Smooth muscle cell (in vitro differentiated cells): ENCODE measurements at regions not wholly inside any gene's neighbourhood (a gene's known extent, or its start where the extent isn't known, plus 50 kb on each side); places are given as distances from the start of the nearest gene placed in this dataset.

Source experiments
- DNase-seq: peaks from one replicate; lab custom pipeline; 2025; ENCODE audit not compliant: unreplicated experiment; lab: John Stamatoyannopoulos, UW
- H2AFZ ChIP-seq: fragments of 200-600 bp; sonication (generic); 2 replicates; pipeline ENCODE4 v1.6.0; 2016; ENCODE audit warnings: antibody characterized with exemption, low read depth, mild to moderate bottlenecking
- H3F3A ChIP-seq: fragments of 200-600 bp; sonication (generic); 2 replicates; pipeline ENCODE4 v1.6.0; 2017; ENCODE audit warnings: antibody characterized with exemption, low read depth
- H3K27ac ChIP-seq: fragments of 200-600 bp; sonication (generic); 2 replicates; pipeline ENCODE4 v1.5.1; 2016; ENCODE audit warnings: low read depth, mild to moderate bottlenecking
- H3K27me3 ChIP-seq: fragments of 200-600 bp; sonication (generic); 2 replicates; pipeline ENCODE4 v1.6.1; 2016; ENCODE audit warnings: low read depth, mild to moderate bottlenecking
- H3K36me3 ChIP-seq: fragments of 200-600 bp; sonication (generic); 2 replicates; pipeline ENCODE4 v1.5.1; 2016; ENCODE audit warnings: low read depth
- H3K4me1 ChIP-seq: fragments of 200-600 bp; sonication (generic); 2 replicates; pipeline ENCODE4 v1.5.1; 2016; ENCODE audit warnings: low read depth
- H3K4me2 ChIP-seq: fragments of 200-600 bp; sonication (generic); 2 replicates; pipeline ENCODE4 v1.6.0; 2016; ENCODE audit warnings: mild to moderate bottlenecking
- H3K4me3 ChIP-seq: fragments of 200-600 bp; sonication (generic); 2 replicates; pipeline ENCODE4 v1.5.1; 2016; ENCODE audit warnings: mild to moderate bottlenecking
- H3K79me2 ChIP-seq: fragments of 200-600 bp; sonication (generic); 2 replicates; pipeline ENCODE4 v1.6.0; 2016; ENCODE audit warnings: low read depth, mild to moderate bottlenecking
- H3K9ac ChIP-seq: fragments of 200-600 bp; sonication (generic); 2 replicates; pipeline ENCODE4 v1.6.0; 2016; ENCODE audit warnings: low read depth
- H3K9me3 ChIP-seq: fragments of 200-600 bp; sonication (generic); replicated peaks from 2 replicates; pipeline ENCODE4 v1.5.1; 2016; ENCODE audit warnings: low read depth
- H4K20me1 ChIP-seq: fragments of 200-600 bp; sonication (generic); 2 replicates; pipeline ENCODE4 v1.6.0; 2016; ENCODE audit warnings: low read depth
- WGBS: methylation state at CpG from one replicate; pipeline ENCODE4 v1.1.7; 2016; ENCODE audit warnings: low lambda C conversion rate; 5-methylcytosine and 5-hydroxymethylcytosine counted together
- TF ChIP-seq, protein P1 (sequence below): fragments of 200-600 bp; sonication (generic); IDR thresholded peaks from 2 replicates; pipeline ENCODE4 v1.5.1; 2017; ENCODE audit warnings: borderline replicate concordance, mild to moderate bottlenecking, antibody characterized with exemption; ENCODE audit not compliant: insufficient read depth, poor library complexity, severe bottlenecking

DNA sequence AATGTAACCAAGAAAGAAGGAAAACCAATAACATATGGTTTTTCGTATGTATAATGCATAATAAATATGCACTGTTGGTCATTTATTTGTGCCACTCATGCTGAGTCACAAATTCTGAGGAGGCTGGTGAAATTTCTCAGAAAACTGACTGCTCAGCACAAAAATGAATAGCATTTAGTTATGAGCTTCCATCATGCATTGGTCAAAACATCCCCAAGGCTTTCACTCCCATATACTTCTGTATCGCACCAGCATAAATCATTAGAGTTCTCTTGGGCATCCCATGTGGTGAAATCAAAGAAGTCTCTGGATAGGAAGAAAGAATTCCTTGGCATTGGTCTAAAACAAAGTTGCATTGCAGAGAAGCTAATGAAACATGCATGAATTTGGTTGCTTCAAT lies 785.6 kb upstream of the CDH8 start:
- Histone ChIP-seq H3K4me2 (no peak overlapping the region), H4K20me1 (no peaks in the 10 kb centered on the region), H3K9me3 (no peaks in the 10 kb centered on the region), H3K27me3 (no peaks in the 10 kb centered on the region), H3K27ac (no peak overlapping the region), H3K79me2 (no peaks in the 10 kb centered on the region), H2AFZ (no peak overlapping the region), H3K36me3 (no peaks in the 10 kb centered on the region), H3K4me3 (no peak overlapping the region), H3K9ac (no peak overlapping the region), H3K4me1 (no peaks in the 10 kb centered on the region), H3F3A (no peaks in the 10 kb centered on the region)
- 98% methylated on average over 2 of the region's 2 CpGs for WGBS
- TF ChIP-seq, protein P1, sequence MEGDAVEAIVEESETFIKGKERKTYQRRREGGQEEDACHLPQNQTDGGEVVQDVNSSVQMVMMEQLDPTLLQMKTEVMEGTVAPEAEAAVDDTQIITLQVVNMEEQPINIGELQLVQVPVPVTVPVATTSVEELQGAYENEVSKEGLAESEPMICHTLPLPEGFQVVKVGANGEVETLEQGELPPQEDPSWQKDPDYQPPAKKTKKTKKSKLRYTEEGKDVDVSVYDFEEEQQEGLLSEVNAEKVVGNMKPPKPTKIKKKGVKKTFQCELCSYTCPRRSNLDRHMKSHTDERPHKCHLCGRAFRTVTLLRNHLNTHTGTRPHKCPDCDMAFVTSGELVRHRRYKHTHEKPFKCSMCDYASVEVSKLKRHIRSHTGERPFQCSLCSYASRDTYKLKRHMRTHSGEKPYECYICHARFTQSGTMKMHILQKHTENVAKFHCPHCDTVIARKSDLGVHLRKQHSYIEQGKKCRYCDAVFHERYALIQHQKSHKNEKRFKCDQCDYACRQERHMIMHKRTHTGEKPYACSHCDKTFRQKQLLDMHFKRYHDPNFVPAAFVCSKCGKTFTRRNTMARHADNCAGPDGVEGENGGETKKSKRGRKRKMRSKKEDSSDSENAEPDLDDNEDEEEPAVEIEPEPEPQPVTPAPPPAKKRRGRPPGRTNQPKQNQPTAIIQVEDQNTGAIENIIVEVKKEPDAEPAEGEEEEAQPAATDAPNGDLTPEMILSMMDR, result no peak
- DNase-seq, result no peak

DNA sequence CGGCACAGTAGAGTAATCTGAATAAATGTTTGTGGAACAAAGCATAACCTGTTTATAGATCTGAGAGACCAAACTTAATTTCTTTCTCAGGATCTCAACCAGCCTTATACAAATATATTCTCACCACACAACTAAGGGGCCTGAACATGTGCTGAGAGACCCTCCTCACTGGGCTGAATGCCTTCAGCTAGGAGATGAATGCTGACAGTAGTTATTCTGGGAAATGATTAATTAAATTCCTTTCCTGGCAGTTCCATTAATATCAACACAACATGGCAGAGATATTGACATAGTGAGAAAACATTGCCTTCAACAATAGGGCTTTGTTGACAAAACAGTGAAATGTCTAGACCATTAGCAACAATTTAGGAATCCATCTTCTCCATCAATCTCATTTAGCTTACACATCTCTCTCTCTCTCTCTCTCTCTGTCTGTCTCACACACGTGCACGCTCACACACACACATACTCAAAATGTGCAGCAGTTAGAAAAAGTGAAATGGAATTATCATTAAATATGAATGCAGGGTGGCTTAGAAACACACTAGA lies 780.8 kb upstream of the CDH8 start:
- 87% methylated on average over 3 of the region's 3 CpGs for WGBS
- H3K27me3 ChIP-seq, result no peaks in the 10 kb centered on the region
- no peak overlapping the region for H3K27ac ChIP-seq
- no peaks in the 10 kb centered on the region for H3K4me1 ChIP-seq
- no peaks in the 10 kb centered on the region for H3K36me3 ChIP-seq
- H3K4me3 ChIP-seq, result no peak overlapping the region
- no peak for DNase-seq
- no peak overlapping the region for H3K9ac ChIP-seq
- TF ChIP-seq, protein P1, result no peak
- H3F3A ChIP-seq, result no peaks in the 10 kb centered on the region
- no peak overlapping the region for H2AFZ ChIP-seq
- no peaks in the 10 kb centered on the region for H3K79me2 ChIP-seq
- H3K9me3 ChIP-seq, result no peaks in the 10 kb centered on the region
- H4K20me1 ChIP-seq, result no peaks in the 10 kb centered on the region
- no peak overlapping the region for H3K4me2 ChIP-seq

DNA sequence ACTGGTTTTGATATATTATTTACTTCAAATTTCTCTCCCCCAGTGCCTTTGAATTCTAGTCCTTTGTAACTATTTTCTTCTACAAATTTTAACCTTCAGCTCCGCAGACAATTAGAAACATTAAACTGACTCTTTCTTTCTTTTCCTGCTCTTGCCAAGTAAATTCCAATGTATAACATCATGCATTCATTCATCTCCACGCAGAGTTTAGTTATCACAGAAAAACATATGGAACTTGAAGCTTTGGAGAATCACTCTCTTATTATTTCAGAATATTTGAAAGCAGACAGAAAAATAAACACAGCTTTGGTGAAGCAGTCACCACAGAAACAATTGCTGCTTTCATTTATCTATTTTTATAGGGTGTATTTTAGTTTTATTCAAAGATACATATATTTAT lies 778.7 kb upstream of the CDH8 start:
- Histone ChIP-seq H3F3A (no peaks in the 10 kb centered on the region), H3K9ac (no peak overlapping the region), H3K9me3 (no peaks in the 10 kb centered on the region), H3K4me2 (no peak overlapping the region), H3K36me3 (no peaks in the 10 kb centered on the region), H3K79me2 (no peaks in the 10 kb centered on the region), H3K4me3 (no peak overlapping the region), H2AFZ (no peak overlapping the region), H3K27me3 (no peaks in the 10 kb centered on the region), H3K27ac (no peak overlapping the region), H4K20me1 (no peaks in the 10 kb centered on the region), H3K4me1 (no peaks in the 10 kb centered on the region)
- whole genome bisulfite sequencing, result 89% methylated on average over 2 of the region's 2 CpGs
- TF ChIP-seq, protein P1, result no peak
- no peak for DNase-seq

DNA sequence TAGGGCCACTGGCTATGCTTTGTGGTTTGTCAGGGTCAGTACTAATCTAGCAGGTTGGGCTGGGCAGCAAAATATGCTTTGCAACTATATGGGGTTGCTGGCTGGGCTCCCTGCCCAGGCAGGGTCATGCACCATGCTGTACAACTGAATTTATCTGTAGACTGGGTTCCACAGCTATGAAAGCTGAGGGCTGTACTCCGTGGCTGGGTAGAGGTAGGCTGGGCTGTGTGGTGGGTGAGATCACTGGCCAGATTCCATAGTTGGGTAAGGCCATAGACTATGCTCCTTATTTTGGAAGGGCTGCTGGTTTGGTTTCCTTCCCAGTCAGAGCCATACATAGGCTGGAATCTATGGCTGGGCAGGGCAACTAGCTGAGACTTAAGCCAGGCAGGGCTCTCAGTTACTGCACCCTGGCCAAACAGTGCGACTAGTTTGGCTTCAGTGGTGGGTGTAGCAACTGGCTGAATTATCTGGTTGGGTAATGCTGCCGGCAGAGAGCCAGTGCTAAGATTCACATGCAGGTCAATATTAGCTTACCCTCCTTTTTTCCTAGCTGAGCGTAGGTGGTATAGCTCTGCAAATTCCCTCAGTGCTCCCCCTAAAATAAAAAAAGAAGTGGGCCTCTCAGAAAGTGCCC lies 769.1 kb upstream of the CDH8 start:
- Histone ChIP-seq H4K20me1 (no peaks in the 10 kb centered on the region), H3F3A (no peaks in the 10 kb centered on the region), H3K36me3 (no peaks in the 10 kb centered on the region), H3K79me2 (no peaks in the 10 kb centered on the region), H3K4me3 (no peak overlapping the region), H3K9me3 (no peaks in the 10 kb centered on the region), H3K4me1 (no peaks in the 10 kb centered on the region), H2AFZ (no peak overlapping the region), H3K27ac (no peak overlapping the region), H3K9ac (no peak overlapping the region), H3K27me3 (no peaks in the 10 kb centered on the region), H3K4me2 (no peak overlapping the region)
- TF ChIP-seq, protein P1, result no peak
- no peak for DNase-seq
- 88% methylated on average over 4 of the region's 4 CpGs for WGBS
